Tibial nerve (tissue), 4 donors: ENCODE measurements at regions not wholly inside any gene's neighbourhood (a gene's known extent, or its start where the extent isn't known, plus 50 kb on each side); places are given as distances from the start of the nearest gene placed in this dataset.

Experiments used
- DNase-seq, 2 donors: peaks; one replicate each; pipeline ENCODE4 v3.0.0-alpha.2; 2019; ENCODE audit warnings: low spot score in 2 of 2
- H3K27ac ChIP-seq, 4 donors: fragments of 200-600 bp; sonication (generic) in 3 of 4; one replicate each; pipeline ENCODE4 v1.5.1; 2017 to 2019; ENCODE audit warnings: mild to moderate bottlenecking in 1 of 4
- H3K27me3 ChIP-seq, 2 donors: fragments of 200-600 bp; sonication (generic) in 1 of 2; one replicate each; pipeline versions ENCODE4 v1.5.1 to v1.6.0; 2017 to 2019
- H3K36me3 ChIP-seq, 3 donors: fragments of 200-600 bp; sonication (generic); one replicate each; pipeline ENCODE4 v1.5.1; 2018 to 2019
- H3K4me1 ChIP-seq, 4 donors: fragments of 200-600 bp; sonication (generic) in 3 of 4; one replicate each; pipeline ENCODE4 v1.5.1; 2017 to 2019
- H3K4me3 ChIP-seq, 4 donors: fragments of 200-600 bp; sonication (generic) in 3 of 4; one replicate each; pipeline ENCODE4 v1.5.1; 2017 to 2019; ENCODE audit warnings: mild to moderate bottlenecking in 1 of 4, moderate library complexity in 1 of 4
- H3K9me3 ChIP-seq, 4 donors: fragments of 200-600 bp; sonication (generic) in 3 of 4; one replicate each; pipeline ENCODE4 v1.5.1; 2017 to 2019
- EP300 ChIP-seq, 2 donors: sonication (generic); formaldehyde crosslinking; IDR thresholded peaks; one replicate each; pipeline ENCODE4 v1.6.1; 2017; ENCODE audit warnings: antibody characterized with exemption in 2 of 2, mild to moderate bottlenecking in 1 of 2
- POLR2A ChIP-seq, 2 donors: fragments of 450-650 bp; IDR thresholded peaks; one replicate each; pipeline ENCODE4 v1.6.1; 2017; ENCODE audit warnings: antibody characterized with exemption in 2 of 2, mild to moderate bottlenecking in 2 of 2, moderate library complexity in 2 of 2
- WGBS, 2 donors: methylation state at CpG; one replicate each; pipeline ENCODE4 v1.1.5; 2018; 5-methylcytosine and 5-hydroxymethylcytosine counted together
- TF ChIP-seq, protein P1 (sequence below), 5 experiments: fragments of 200-600 bp in 3 of 5; fragments of 450-650 bp in 2 of 5; sonication (generic) in 3 of 5; IDR thresholded peaks; one replicate each; pipeline ENCODE4 v1.5.1; 2016 to 2019; ENCODE audit warnings: antibody characterized with exemption in 5 of 5, mild to moderate bottlenecking in 3 of 5, moderate library complexity in 2 of 5

GRCh38 chr3:29099775-29100174, 181.1 kb upstream of the RBMS3 start:
- Histone ChIP-seq H3K4me1 (no peaks in the 10 kb centered on the region), H3K4me3 (no peak overlapping the region), H3K27me3 (no peaks in the 10 kb centered on the region), H3K36me3 (no peaks in the 10 kb centered on the region), H3K9me3 (peaks cover 0 to 19% (median 0%) of the 10 kb centered on the region in 4 donors), H3K27ac (no peak overlapping the region)
- 94 to 100% methylated on average over 1 of the region's 1 CpG for WGBS, 2 donors
- TF ChIP-seq, protein P1, sequence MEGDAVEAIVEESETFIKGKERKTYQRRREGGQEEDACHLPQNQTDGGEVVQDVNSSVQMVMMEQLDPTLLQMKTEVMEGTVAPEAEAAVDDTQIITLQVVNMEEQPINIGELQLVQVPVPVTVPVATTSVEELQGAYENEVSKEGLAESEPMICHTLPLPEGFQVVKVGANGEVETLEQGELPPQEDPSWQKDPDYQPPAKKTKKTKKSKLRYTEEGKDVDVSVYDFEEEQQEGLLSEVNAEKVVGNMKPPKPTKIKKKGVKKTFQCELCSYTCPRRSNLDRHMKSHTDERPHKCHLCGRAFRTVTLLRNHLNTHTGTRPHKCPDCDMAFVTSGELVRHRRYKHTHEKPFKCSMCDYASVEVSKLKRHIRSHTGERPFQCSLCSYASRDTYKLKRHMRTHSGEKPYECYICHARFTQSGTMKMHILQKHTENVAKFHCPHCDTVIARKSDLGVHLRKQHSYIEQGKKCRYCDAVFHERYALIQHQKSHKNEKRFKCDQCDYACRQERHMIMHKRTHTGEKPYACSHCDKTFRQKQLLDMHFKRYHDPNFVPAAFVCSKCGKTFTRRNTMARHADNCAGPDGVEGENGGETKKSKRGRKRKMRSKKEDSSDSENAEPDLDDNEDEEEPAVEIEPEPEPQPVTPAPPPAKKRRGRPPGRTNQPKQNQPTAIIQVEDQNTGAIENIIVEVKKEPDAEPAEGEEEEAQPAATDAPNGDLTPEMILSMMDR (IDR thresholded peaks at IDR 0.05): no peak
- TF ChIP-seq EP300 (IDR thresholded peaks at IDR 0.05) (no peak), POLR2A (IDR thresholded peaks at IDR 0.05) (no peak)
- DNase-seq: no peak

DNA sequence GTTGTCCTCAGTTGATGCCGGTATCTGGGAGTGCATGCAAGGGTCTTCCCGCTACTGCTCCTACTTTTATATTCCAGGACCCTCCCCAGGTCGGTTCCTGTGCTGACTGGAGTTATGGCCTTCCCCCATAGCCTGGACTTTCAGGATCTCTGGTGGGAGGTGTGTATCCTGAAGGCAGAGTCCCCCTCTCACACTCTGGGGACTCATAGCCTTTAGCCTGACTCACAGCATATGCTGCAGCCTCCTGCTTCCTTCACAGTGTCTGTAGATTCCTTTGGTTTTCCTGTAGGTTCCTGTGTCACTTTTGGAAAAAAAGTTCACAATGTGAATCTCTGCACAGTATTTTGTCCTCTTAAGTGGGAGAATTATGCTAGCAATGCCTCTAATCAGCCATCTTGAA, 180.6 kb upstream of the RBMS3 start:
- Histone ChIP-seq H3K9me3 (peaks cover 0 to 19% (median 0%) of the 10 kb centered on the region in 4 donors), H3K4me1 (no peaks in the 10 kb centered on the region), H3K27me3 (no peaks in the 10 kb centered on the region), H3K36me3 (no peaks in the 10 kb centered on the region), H3K27ac (no peak overlapping the region), H3K4me3 (no peak overlapping the region)
- TF ChIP-seq EP300 (IDR thresholded peaks at IDR 0.05) (no peak), POLR2A (IDR thresholded peaks at IDR 0.05) (no peak)
- TF ChIP-seq, protein P1 (IDR thresholded peaks at IDR 0.05): no peak
- WGBS, 2 donors: 79 to 84% methylated on average over 3 of the region's 3 CpGs
- DNase-seq: no peak

GRCh38 chr3:29128001-29128400, 152.9 kb upstream of the RBMS3 start:
- TF ChIP-seq EP300 (IDR thresholded peaks at IDR 0.05) (no peak), POLR2A (IDR thresholded peaks at IDR 0.05) (no peak)
- TF ChIP-seq, protein P1 (IDR thresholded peaks at IDR 0.05): no peak
- no peak for DNase-seq
- no peaks in the 10 kb centered on the region for H3K36me3 ChIP-seq
- no peaks in the 10 kb centered on the region for H3K4me1 ChIP-seq
- no peaks in the 10 kb centered on the region for H3K27me3 ChIP-seq
- no peak overlapping the region for H3K4me3 ChIP-seq
- H3K9me3 ChIP-seq: no peaks in the 10 kb centered on the region
- H3K27ac ChIP-seq: no peak overlapping the region
- WGBS, 2 donors: 31 to 32% methylated on average over 2 of the region's 2 CpGs

- Histone ChIP-seq H3K27me3 (no peaks in the 10 kb centered on the region), H3K4me1 (peaks cover 0 to 35% (median 13%) of the 10 kb centered on the region in 4 donors), H3K9me3 (no peaks in the 10 kb centered on the region), H3K4me3 (no peak overlapping the region), H3K27ac (no peak overlapping the region), H3K36me3 (no peaks in the 10 kb centered on the region)
- WGBS, 2 donors: 72 to 88% methylated on average over 1 of the region's 1 CpG
- TF ChIP-seq POLR2A (IDR thresholded peaks at IDR 0.05): no peak
- TF ChIP-seq EP300 (IDR thresholded peaks at IDR 0.05): no peak
- TF ChIP-seq, protein P1 (IDR thresholded peaks at IDR 0.05): no peak
- DNase-seq: no peak
These were observed 143.3 kb upstream of the RBMS3 start for GRCh38 chr3:29137601-29138000.

DNA sequence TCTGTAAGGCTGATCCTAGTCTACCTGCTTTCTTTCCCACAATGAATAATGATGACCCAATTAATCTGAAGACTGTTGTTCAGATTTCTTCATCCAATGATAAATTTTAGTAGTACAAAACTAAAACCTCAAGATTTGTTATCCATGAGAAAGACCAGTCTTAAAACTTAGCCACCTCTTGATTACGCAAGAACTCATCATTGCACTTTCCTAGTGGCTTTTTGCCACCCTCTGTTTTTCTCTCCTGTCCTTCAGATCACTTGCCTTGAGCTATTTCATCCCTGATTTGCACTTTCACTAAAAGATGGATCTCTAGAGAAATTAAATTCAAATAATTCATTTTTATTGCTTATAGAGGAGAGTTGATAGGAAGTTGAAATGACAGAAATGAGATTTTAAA, 142.7 kb upstream of the RBMS3 start:
- Histone ChIP-seq H3K27ac (no peak overlapping the region), H3K9me3 (no peaks in the 10 kb centered on the region), H3K36me3 (no peaks in the 10 kb centered on the region), H3K4me3 (no peak overlapping the region), H3K4me1 (peaks cover 0 to 35% (median 14%) of the 10 kb centered on the region in 4 donors), H3K27me3 (no peaks in the 10 kb centered on the region)
- no peak for DNase-seq
- TF ChIP-seq POLR2A (IDR thresholded peaks at IDR 0.05) (no peak), EP300 (IDR thresholded peaks at IDR 0.05) (no peak)
- TF ChIP-seq, protein P1 (IDR thresholded peaks at IDR 0.05): no peak
- 93% methylated on average over 1 of the region's 1 CpG for WGBS, 2 donors
